ENCODE measurements at regions not wholly inside any gene's neighbourhood (a gene's known extent, or its start where the extent isn't known, plus 50 kb on each side); places are given as distances from the start of the nearest gene placed in this dataset.

GRCh38 chr18:56532176-56532840 is 106.1 kb downstream of the TXNL1 start:
- Histone ChIP-seq H3K27ac (no peak overlapping the region), H3K27me3 (no peaks in the 10 kb centered on the region), H3K36me3 (ENCODE audit: low read depth, missing control alignments) (no peaks in the 10 kb centered on the region), H3K4me3 (no peak overlapping the region), H3K4me1 (no peaks in the 10 kb centered on the region), H3K9me3 (no peaks in the 10 kb centered on the region)
- TF ChIP-seq POLR2A (IDR thresholded peaks at IDR 0.05) (no peak), CTCF (IDR thresholded peaks at IDR 0.05) (no peak)
- DNase-seq = no peak
- intact Hi-C loops (cut with DNase I; ENCODE audit: low total_unique reads) = no loop called here
- WGBS, 2 donors = 40 to 45% methylated on average over 3 of the region's 3 CpGs

- Histone ChIP-seq H3K27me3 (no peaks in the 10 kb centered on the region), H3K4me3 (no peak overlapping the region), H3K4me1 (no peaks in the 10 kb centered on the region), H3K27ac (no peak overlapping the region), H3K9me3 (no peaks in the 10 kb centered on the region), H3K36me3 (ENCODE audit: low read depth, missing control alignments) (no peaks in the 10 kb centered on the region)
- DNase-seq = no peak
- 60 to 77% methylated on average over 3 of the region's 3 CpGs for WGBS, 2 donors
- intact Hi-C loops (cut with DNase I; ENCODE audit: low total_unique reads) = no loop called here
- TF ChIP-seq CTCF (IDR thresholded peaks at IDR 0.05) (no peak), POLR2A (IDR thresholded peaks at IDR 0.05) (no peak)
Measured at GRCh38 chr18:56522816-56523215, 115.6 kb downstream of the TXNL1 start.

- H3K9me3 ChIP-seq = no peaks in the 10 kb centered on the region
- TF ChIP-seq CTCF (IDR thresholded peaks at IDR 0.05) (no peak), POLR2A (IDR thresholded peaks at IDR 0.05) (no peak)
- intact Hi-C loops (cut with DNase I; ENCODE audit: low total_unique reads) = no loop called here
- H3K27me3 ChIP-seq = no peaks in the 10 kb centered on the region
- H3K27ac ChIP-seq = no peak overlapping the region
- no peak overlapping the region for H3K4me3 ChIP-seq
- H3K36me3 ChIP-seq (ENCODE audit: low read depth, missing control alignments) = no peaks in the 10 kb centered on the region
- DNase-seq = no peak
- WGBS, 2 donors = 89 to 92% methylated on average over 3 of the region's 3 CpGs
- no peaks in the 10 kb centered on the region for H3K4me1 ChIP-seq
Measured at GRCh38 chr18:56521263-56521662, 117.1 kb downstream of the TXNL1 start.

GRCh38 chr18:56517761-56518160 is 120.6 kb downstream of the TXNL1 start:
- no peaks in the 10 kb centered on the region for H3K27me3 ChIP-seq
- H3K9me3 ChIP-seq = no peaks in the 10 kb centered on the region
- WGBS, 2 donors = 89 to 93% methylated on average over 9 of the region's 9 CpGs
- intact Hi-C loops (cut with DNase I; ENCODE audit: low total_unique reads) = no loop called here
- DNase-seq = no peak
- no peaks in the 10 kb centered on the region for H3K4me1 ChIP-seq
- H3K4me3 ChIP-seq = no peak overlapping the region
- TF ChIP-seq CTCF (IDR thresholded peaks at IDR 0.05) (no peak), POLR2A (IDR thresholded peaks at IDR 0.05) (no peak)
- H3K27ac ChIP-seq = no peak overlapping the region
- H3K36me3 ChIP-seq (ENCODE audit: low read depth, missing control alignments) = no peaks in the 10 kb centered on the region

GRCh38 chr18:56517196-56517595 is 121.2 kb downstream of the TXNL1 start:
- H3K4me3 ChIP-seq = no peak overlapping the region
- H3K27me3 ChIP-seq = no peaks in the 10 kb centered on the region
- H3K4me1 ChIP-seq = no peaks in the 10 kb centered on the region
- no peaks in the 10 kb centered on the region for H3K9me3 ChIP-seq
- TF ChIP-seq POLR2A (IDR thresholded peaks at IDR 0.05) (no peak), CTCF (IDR thresholded peaks at IDR 0.05) (no peak)
- intact Hi-C loops (cut with DNase I; ENCODE audit: low total_unique reads) = no loop called here
- no peak overlapping the region for H3K27ac ChIP-seq
- no peaks in the 10 kb centered on the region for H3K36me3 ChIP-seq (ENCODE audit: low read depth, missing control alignments)
- no peak for DNase-seq
- WGBS, 2 donors = 60 to 80% methylated on average over 4 of the region's 4 CpGs
